Endodermal cell (in vitro differentiated cells): ENCODE measurements at regions not wholly inside any gene's neighbourhood (a gene's known extent, or its start where the extent isn't known, plus 50 kb on each side); places are given as distances from the start of the nearest gene placed in this dataset.

Source experiments
- DNase-seq: peaks from one replicate; pipeline ENCODE4 v3.0.0-alpha.2; 2017
- H3K27ac ChIP-seq: 2 replicates; pipeline ENCODE4 v1.5.1; 2013; ENCODE audit warnings: mild to moderate bottlenecking, low read depth, low read length, moderate library complexity
- H3K27me3 ChIP-seq: 2 replicates; pipeline ENCODE4 v1.6.1; 2013; ENCODE audit warnings: mild to moderate bottlenecking, low read length, moderate library complexity; ENCODE audit not compliant: insufficient read depth, control insufficient read depth, poor library complexity, severe bottlenecking
- H3K36me3 ChIP-seq: 2 replicates; pipeline ENCODE4 v1.7.0; 2013; ENCODE audit warnings: mild to moderate bottlenecking, low read length, moderate library complexity; ENCODE audit not compliant: control insufficient read depth, insufficient read depth
- H3K4me1 ChIP-seq: one replicate; pipeline ENCODE4 v1.7.0; 2013; ENCODE audit warnings: low read length; ENCODE audit not compliant: control insufficient read depth, insufficient read depth
- H3K4me3 ChIP-seq: 2 replicates; pipeline ENCODE4 v1.5.1; 2013; ENCODE audit warnings: mild to moderate bottlenecking, low read length, moderate library complexity
- H3K9ac ChIP-seq: 2 replicates; pipeline ENCODE4 v1.6.1; 2013; ENCODE audit warnings: mild to moderate bottlenecking, low read length, moderate library complexity; ENCODE audit not compliant: poor library complexity, severe bottlenecking; ENCODE audit errors: extremely low read depth
- H3K9me3 ChIP-seq: 2 replicates; pipeline ENCODE4 v1.6.1; 2013; ENCODE audit warnings: mild to moderate bottlenecking, low read length, moderate library complexity; ENCODE audit not compliant: control insufficient read depth
- H3K27ac Mint-ChIP-seq: 2 replicates; pipeline ENCODE4 v1.8.0; 2020; ENCODE audit warnings: mixed read lengths
- H3K27me3 Mint-ChIP-seq: 2 replicates; pipeline ENCODE4 v1.8.0; 2021; ENCODE audit warnings: mild to moderate bottlenecking, mixed read lengths; ENCODE audit not compliant: insufficient read depth
- H3K36me3 Mint-ChIP-seq: 2 replicates; pipeline ENCODE4 v1.8.0; 2020; ENCODE audit warnings: low read depth, mixed read lengths
- H3K4me1 Mint-ChIP-seq: 2 replicates; pipeline ENCODE4 v1.8.0; 2020; ENCODE audit warnings: mixed read lengths
- H3K4me3 Mint-ChIP-seq: 2 replicates; pipeline ENCODE4 v1.8.0; 2020; ENCODE audit warnings: mild to moderate bottlenecking, moderate library complexity, mixed read lengths
- H3K9me3 Mint-ChIP-seq: 2 replicates; pipeline ENCODE4 v1.8.0; 2020; ENCODE audit warnings: mild to moderate bottlenecking, mixed read lengths
- WGBS, 2 experiments: methylation state at CpG; one replicate each; pipeline versions ENCODE4 v1.1.5 to v1.1.7; 2013; ENCODE audit warnings: missing lambda C conversion rate in 2 of 2, mixed read lengths in 1 of 2; ENCODE audit not compliant: insufficient coverage in 1 of 2, insufficient read length in 1 of 2; 5-methylcytosine and 5-hydroxymethylcytosine counted together
- TF ChIP-seq, protein P1 (sequence below): fragments of 200-600 bp; sonication (generic); conservative IDR thresholded peaks from 2 replicates; pipeline ENCODE4 v1.5.0; 2021; ENCODE audit warnings: antibody characterized with exemption, mild to moderate bottlenecking

DNA sequence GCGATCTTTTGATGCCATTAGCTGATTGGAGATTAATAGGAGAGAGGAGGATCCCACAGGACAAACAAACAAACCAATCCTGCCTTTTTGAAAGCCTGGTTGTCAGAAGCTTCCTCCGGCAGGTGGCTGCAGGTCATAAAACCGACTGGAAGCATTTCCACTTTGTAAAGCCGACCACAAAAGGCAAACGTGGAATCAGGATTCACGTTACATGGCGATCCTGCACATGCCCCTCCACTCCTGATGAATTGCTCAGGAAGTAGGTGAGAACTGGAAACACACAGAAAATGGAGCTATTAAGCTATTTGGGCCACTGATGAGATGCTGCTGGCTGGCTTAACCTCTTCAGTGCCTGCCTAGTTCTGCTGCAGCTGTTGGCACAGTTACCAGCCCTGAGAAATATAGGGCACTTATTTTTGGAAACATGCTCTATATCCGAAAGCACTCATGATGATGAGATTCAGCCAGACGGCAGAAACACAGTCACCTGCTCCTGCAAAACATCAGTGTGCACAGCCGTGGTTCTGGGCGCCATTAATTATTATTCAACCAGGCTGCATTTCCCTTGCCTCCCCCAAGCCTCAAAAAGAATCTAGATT is 110.3 kb upstream of the ST6GAL2 start:
- no peaks in the 10 kb centered on the region for H3K9me3 Mint-ChIP-seq
- H3K4me1 ChIP-seq = peaks cover 4% of the 10 kb centered on the region
- TF ChIP-seq, protein P1, sequence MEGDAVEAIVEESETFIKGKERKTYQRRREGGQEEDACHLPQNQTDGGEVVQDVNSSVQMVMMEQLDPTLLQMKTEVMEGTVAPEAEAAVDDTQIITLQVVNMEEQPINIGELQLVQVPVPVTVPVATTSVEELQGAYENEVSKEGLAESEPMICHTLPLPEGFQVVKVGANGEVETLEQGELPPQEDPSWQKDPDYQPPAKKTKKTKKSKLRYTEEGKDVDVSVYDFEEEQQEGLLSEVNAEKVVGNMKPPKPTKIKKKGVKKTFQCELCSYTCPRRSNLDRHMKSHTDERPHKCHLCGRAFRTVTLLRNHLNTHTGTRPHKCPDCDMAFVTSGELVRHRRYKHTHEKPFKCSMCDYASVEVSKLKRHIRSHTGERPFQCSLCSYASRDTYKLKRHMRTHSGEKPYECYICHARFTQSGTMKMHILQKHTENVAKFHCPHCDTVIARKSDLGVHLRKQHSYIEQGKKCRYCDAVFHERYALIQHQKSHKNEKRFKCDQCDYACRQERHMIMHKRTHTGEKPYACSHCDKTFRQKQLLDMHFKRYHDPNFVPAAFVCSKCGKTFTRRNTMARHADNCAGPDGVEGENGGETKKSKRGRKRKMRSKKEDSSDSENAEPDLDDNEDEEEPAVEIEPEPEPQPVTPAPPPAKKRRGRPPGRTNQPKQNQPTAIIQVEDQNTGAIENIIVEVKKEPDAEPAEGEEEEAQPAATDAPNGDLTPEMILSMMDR = no peak
- H3K27ac Mint-ChIP-seq = no peak overlapping the region
- 82 to 89% methylated on average over 6 to 11 of the region's 11 CpGs for WGBS, 2 experiments
- H3K36me3 ChIP-seq = no peaks in the 10 kb centered on the region
- no peaks in the 10 kb centered on the region for H3K36me3 Mint-ChIP-seq
- H3K4me3 Mint-ChIP-seq = no peak overlapping the region
- H3K9me3 ChIP-seq = no peaks in the 10 kb centered on the region
- peaks cover 8% of the 10 kb centered on the region for H3K4me1 Mint-ChIP-seq
- no peak overlapping the region for H3K9ac ChIP-seq
- H3K27me3 ChIP-seq = no peaks in the 10 kb centered on the region
- DNase-seq = no peak
- peaks cover 10% of the 10 kb centered on the region for H3K27me3 Mint-ChIP-seq
- H3K4me3 ChIP-seq = no peak overlapping the region
- H3K27ac ChIP-seq = no peak overlapping the region

DNA sequence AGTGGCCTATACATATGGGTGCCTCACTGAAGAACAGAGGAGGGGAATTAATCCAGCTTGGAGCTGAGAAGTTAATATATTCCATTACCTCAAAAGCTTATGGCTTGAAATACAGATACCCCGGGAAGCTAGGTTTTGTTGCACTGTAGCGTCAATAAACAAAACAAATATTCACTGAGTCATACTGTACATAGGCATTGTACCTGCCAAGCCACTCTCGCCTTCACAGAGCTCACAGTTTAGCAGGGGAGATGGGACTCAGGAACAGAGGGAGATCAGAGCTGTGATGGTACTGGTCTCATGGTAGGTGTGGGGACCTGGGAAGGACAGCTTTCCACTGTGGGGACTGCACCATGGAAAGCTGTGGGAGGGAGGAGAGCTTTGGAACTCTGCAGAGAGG is 111.2 kb upstream of the ST6GAL2 start:
- H3K27ac ChIP-seq = no peak overlapping the region
- no peak overlapping the region for H3K9ac ChIP-seq
- 85% methylated on average over 3 of the region's 3 CpGs; no CpG with 5 or more reads in 1 of the 2 experiments for WGBS, 2 experiments
- no peaks in the 10 kb centered on the region for H3K27me3 ChIP-seq
- H3K9me3 ChIP-seq = no peaks in the 10 kb centered on the region
- no peaks in the 10 kb centered on the region for H3K9me3 Mint-ChIP-seq
- H3K4me3 ChIP-seq = no peak overlapping the region
- no peaks in the 10 kb centered on the region for H3K36me3 ChIP-seq
- no peak for DNase-seq
- no peak overlapping the region for H3K27ac Mint-ChIP-seq
- peaks cover 13% of the 10 kb centered on the region for H3K27me3 Mint-ChIP-seq
- TF ChIP-seq, protein P1 = no peak
- no peak overlapping the region for H3K4me3 Mint-ChIP-seq
- peaks cover 8% of the 10 kb centered on the region for H3K4me1 Mint-ChIP-seq
- no peaks in the 10 kb centered on the region for H3K36me3 Mint-ChIP-seq
- H3K4me1 ChIP-seq = peaks cover 4% of the 10 kb centered on the region

DNA sequence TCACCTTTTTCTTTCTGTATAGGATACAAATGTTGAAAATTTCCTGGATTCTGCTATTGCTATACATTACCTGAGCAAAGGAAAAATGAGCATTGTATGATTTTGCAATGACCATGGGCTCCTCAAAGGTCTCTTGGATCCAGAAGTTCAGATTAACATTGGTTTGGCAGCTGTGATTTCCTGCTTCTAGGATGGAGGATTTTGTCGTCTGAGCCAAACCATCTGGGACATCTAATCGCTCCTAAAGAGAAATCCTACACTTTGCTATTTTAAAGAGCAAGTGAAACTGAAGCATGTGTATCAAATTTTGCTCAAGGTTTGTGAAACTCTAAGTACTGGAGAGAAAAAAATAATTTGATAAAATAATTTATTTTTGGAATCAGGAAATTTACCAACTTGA is 115.1 kb upstream of the ST6GAL2 start:
- TF ChIP-seq, protein P1 = no peak
- no peaks in the 10 kb centered on the region for H3K9me3 Mint-ChIP-seq

More for the DNA sequence above, 115.1 kb upstream of the ST6GAL2 start:
- Mint-ChIP-seq H3K27me3 (peaks cover 13% of the 10 kb centered on the region), H3K4me1 (peaks cover 2% of the 10 kb centered on the region), H3K4me3 (no peak overlapping the region), H3K36me3 (no peaks in the 10 kb centered on the region), H3K27ac (no peak overlapping the region)
- no peaks in the 10 kb centered on the region for H3K9me3 ChIP-seq
- WGBS, 2 experiments = 97% methylated on average over 2 of the region's 2 CpGs; no CpG with 5 or more reads in 1 of the 2 experiments
- H3K36me3 ChIP-seq = no peaks in the 10 kb centered on the region
- no peak overlapping the region for H3K9ac ChIP-seq
- H3K27ac ChIP-seq = no peak overlapping the region
- no peak overlapping the region for H3K4me3 ChIP-seq
- no peak for DNase-seq
- peaks cover 2% of the 10 kb centered on the region for H3K4me1 ChIP-seq
- no peaks in the 10 kb centered on the region for H3K27me3 ChIP-seq
